ENCODE measurements at regions not wholly inside any gene's neighbourhood (a gene's known extent, or its start where the extent isn't known, plus 50 kb on each side); places are given as distances from the start of the nearest gene placed in this dataset.

DNA sequence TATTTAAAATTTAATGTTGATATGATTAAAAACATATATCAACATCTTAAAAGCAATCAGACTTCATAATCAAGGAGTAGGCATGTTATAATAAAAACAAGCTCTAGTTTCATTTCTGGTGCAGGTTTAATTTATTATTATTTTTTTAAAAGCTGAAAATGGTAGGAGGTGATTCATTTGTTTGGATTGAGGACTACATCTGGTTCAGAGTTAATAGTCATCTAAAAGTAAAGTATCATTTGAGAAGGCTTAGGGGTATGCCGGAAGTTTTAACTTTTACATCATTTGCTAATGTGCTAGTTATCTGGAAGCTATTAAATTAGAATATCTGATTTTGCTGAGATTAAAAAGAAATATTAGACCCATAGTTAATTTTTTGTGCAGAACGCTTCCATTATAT is 169.5 kb upstream of the LAMA2 start:
- H3K4me1 ChIP-seq (ENCODE audit: insufficient read depth, low read length): no peaks in the 10 kb centered on the region
- H3K4me2 ChIP-seq (ENCODE audit: insufficient read depth, low read length): no peak overlapping the region
- no peak overlapping the region for H2AFZ ChIP-seq (ENCODE audit: low read depth, low read length)
- TF ChIP-seq EZH2 (IDR thresholded peaks at IDR 0.05; ENCODE audit: borderline replicate concordance, low read depth, low read length, severe bottlenecking): no peak
- no peak for TF ChIP-seq CTCF (IDR thresholded peaks at IDR 0.05; ENCODE audit: borderline replicate concordance, extremely low read depth, low read length, poor library complexity, severe bottlenecking)
- no peaks in the 10 kb centered on the region for H3K27me3 ChIP-seq (ENCODE audit: insufficient read depth, low read length, poor library complexity)
- no peak for DNase-seq
- H3K9ac ChIP-seq (ENCODE audit: low read depth, low read length): no peak overlapping the region
- no peaks in the 10 kb centered on the region for H4K20me1 ChIP-seq (ENCODE audit: insufficient read depth, low read length)
- ATAC-seq (ENCODE audit: insufficient read depth, low read depth): no peak
- H3K27ac ChIP-seq (ENCODE audit: low read length): no peak overlapping the region
- no peak overlapping the region for H3K4me3 ChIP-seq (ENCODE audit: low read depth in 1 of 2, low read length in 2 of 2)
- H3K36me3 ChIP-seq (ENCODE audit: insufficient read depth, low read length): no peaks in the 10 kb centered on the region
- no peaks in the 10 kb centered on the region for H3K79me2 ChIP-seq (ENCODE audit: insufficient read depth, low read length)
- no peaks in the 10 kb centered on the region for H3K9me3 ChIP-seq (ENCODE audit: insufficient read depth, low read length, severe bottlenecking)

DNA sequence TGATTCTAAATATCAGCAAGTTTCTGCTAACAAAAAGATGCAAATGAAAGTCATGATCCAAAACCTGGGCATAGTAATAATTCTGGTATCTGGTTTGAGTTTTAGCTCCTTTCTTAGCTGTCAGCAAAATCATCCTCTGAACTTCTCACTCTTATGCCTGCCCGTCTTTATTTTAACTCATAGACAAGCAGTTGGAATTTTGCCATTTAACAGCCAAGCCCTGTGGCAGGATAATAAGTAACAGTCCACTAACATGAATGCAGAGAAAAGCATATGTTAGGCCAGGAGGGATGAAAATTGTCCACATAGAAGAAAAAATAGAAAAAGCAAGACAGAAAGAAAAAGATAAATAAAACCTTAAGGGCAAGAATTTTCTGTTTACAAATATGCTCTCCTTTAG is 170.0 kb upstream of the LAMA2 start:
- H2AFZ ChIP-seq (ENCODE audit: low read depth, low read length): no peak overlapping the region
- no peak overlapping the region for H3K27ac ChIP-seq (ENCODE audit: low read length)
- TF ChIP-seq CTCF (IDR thresholded peaks at IDR 0.05; ENCODE audit: borderline replicate concordance, extremely low read depth, low read length, poor library complexity, severe bottlenecking) (no peak), EZH2 (IDR thresholded peaks at IDR 0.05; ENCODE audit: borderline replicate concordance, low read depth, low read length, severe bottlenecking) (no peak)
- H4K20me1 ChIP-seq (ENCODE audit: insufficient read depth, low read length): no peaks in the 10 kb centered on the region
- H3K27me3 ChIP-seq (ENCODE audit: insufficient read depth, low read length, poor library complexity): no peaks in the 10 kb centered on the region
- no peaks in the 10 kb centered on the region for H3K36me3 ChIP-seq (ENCODE audit: insufficient read depth, low read length)
- H3K79me2 ChIP-seq (ENCODE audit: insufficient read depth, low read length): no peaks in the 10 kb centered on the region
- no peak for ATAC-seq (ENCODE audit: insufficient read depth, low read depth)
- no peak overlapping the region for H3K4me2 ChIP-seq (ENCODE audit: insufficient read depth, low read length)
- H3K4me1 ChIP-seq (ENCODE audit: insufficient read depth, low read length): no peaks in the 10 kb centered on the region
- H3K9ac ChIP-seq (ENCODE audit: low read depth, low read length): no peak overlapping the region
- DNase-seq: no peak
- no peaks in the 10 kb centered on the region for H3K9me3 ChIP-seq (ENCODE audit: insufficient read depth, low read length, severe bottlenecking)
- no peak overlapping the region for H3K4me3 ChIP-seq (ENCODE audit: low read depth in 1 of 2, low read length in 2 of 2)

DNA sequence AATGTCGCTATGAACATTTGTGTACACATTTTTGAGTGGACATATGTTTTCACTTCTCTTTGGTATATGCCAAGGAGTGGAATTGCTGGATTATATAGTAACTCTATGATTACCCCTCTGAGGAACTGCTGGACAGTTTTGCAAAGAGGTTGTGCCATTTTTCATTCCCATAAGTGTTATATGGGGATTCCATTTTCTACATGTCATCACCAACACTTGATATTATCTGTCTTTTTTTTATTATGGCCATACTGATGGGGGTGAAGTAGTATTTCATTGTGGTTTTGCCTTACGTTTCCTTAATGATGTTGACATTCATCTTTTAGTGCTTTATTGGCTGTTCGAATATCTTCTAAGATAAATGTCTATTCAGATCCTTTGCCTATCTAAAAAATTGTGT is 171.8 kb upstream of the LAMA2 start:
- no peak overlapping the region for H3K4me2 ChIP-seq (ENCODE audit: insufficient read depth, low read length)
- H3K36me3 ChIP-seq (ENCODE audit: insufficient read depth, low read length): no peaks in the 10 kb centered on the region
- H3K4me1 ChIP-seq (ENCODE audit: insufficient read depth, low read length): no peaks in the 10 kb centered on the region
- DNase-seq: no peak
- no peaks in the 10 kb centered on the region for H3K79me2 ChIP-seq (ENCODE audit: insufficient read depth, low read length)
- no peak overlapping the region for H2AFZ ChIP-seq (ENCODE audit: low read depth, low read length)
- H3K9ac ChIP-seq (ENCODE audit: low read depth, low read length): no peak overlapping the region
- H3K27me3 ChIP-seq (ENCODE audit: insufficient read depth, low read length, poor library complexity): no peaks in the 10 kb centered on the region
- H3K9me3 ChIP-seq (ENCODE audit: insufficient read depth, low read length, severe bottlenecking): no peaks in the 10 kb centered on the region
- H3K27ac ChIP-seq (ENCODE audit: low read length): no peak overlapping the region
- no peak overlapping the region for H3K4me3 ChIP-seq (ENCODE audit: low read depth in 1 of 2, low read length in 2 of 2)
- H4K20me1 ChIP-seq (ENCODE audit: insufficient read depth, low read length): no peaks in the 10 kb centered on the region
- ATAC-seq (ENCODE audit: insufficient read depth, low read depth): no peak
- no peak for TF ChIP-seq EZH2 (IDR thresholded peaks at IDR 0.05; ENCODE audit: borderline replicate concordance, low read depth, low read length, severe bottlenecking)
- TF ChIP-seq CTCF (IDR thresholded peaks at IDR 0.05; ENCODE audit: borderline replicate concordance, extremely low read depth, low read length, poor library complexity, severe bottlenecking): no peak

DNA sequence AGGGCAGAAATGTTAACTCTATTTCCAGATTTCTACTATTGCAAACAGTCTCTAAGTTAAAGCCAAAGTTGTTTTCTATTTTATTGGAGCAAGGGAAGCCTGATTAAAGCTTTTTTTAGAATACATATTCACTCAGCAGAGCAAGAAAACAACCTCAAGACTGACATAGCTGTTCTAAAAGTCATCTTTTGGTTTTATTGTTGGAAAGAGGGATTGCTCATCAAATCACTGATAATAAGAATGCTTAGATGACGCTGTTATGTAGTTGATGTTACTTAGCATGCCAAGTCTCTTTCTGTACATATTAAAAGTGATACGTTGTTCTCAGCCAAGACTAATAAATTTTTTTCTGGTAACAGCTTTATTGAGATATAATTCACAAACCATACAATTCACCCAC is 172.6 kb upstream of the LAMA2 start:
- no peak overlapping the region for H2AFZ ChIP-seq (ENCODE audit: low read depth, low read length)
- H3K9ac ChIP-seq (ENCODE audit: low read depth, low read length): no peak overlapping the region
- no peak for DNase-seq
- no peak overlapping the region for H3K27ac ChIP-seq (ENCODE audit: low read length)
- no peak overlapping the region for H3K4me2 ChIP-seq (ENCODE audit: insufficient read depth, low read length)
- H3K4me1 ChIP-seq (ENCODE audit: insufficient read depth, low read length): no peaks in the 10 kb centered on the region
- TF ChIP-seq EZH2 (IDR thresholded peaks at IDR 0.05; ENCODE audit: borderline replicate concordance, low read depth, low read length, severe bottlenecking) (no peak), CTCF (IDR thresholded peaks at IDR 0.05; ENCODE audit: borderline replicate concordance, extremely low read depth, low read length, poor library complexity, severe bottlenecking) (no peak)
- H3K9me3 ChIP-seq (ENCODE audit: insufficient read depth, low read length, severe bottlenecking): no peaks in the 10 kb centered on the region
- no peaks in the 10 kb centered on the region for H4K20me1 ChIP-seq (ENCODE audit: insufficient read depth, low read length)
- H3K4me3 ChIP-seq (ENCODE audit: low read depth in 1 of 2, low read length in 2 of 2): no peak overlapping the region
- no peak for ATAC-seq (ENCODE audit: insufficient read depth, low read depth)
- H3K79me2 ChIP-seq (ENCODE audit: insufficient read depth, low read length): no peaks in the 10 kb centered on the region
- H3K27me3 ChIP-seq (ENCODE audit: insufficient read depth, low read length, poor library complexity): no peaks in the 10 kb centered on the region
- no peaks in the 10 kb centered on the region for H3K36me3 ChIP-seq (ENCODE audit: insufficient read depth, low read length)
